ENCODE measurements at regions not wholly inside any gene's neighbourhood (a gene's known extent, or its start where the extent isn't known, plus 50 kb on each side); places are given as distances from the start of the nearest gene placed in this dataset.

DNA sequence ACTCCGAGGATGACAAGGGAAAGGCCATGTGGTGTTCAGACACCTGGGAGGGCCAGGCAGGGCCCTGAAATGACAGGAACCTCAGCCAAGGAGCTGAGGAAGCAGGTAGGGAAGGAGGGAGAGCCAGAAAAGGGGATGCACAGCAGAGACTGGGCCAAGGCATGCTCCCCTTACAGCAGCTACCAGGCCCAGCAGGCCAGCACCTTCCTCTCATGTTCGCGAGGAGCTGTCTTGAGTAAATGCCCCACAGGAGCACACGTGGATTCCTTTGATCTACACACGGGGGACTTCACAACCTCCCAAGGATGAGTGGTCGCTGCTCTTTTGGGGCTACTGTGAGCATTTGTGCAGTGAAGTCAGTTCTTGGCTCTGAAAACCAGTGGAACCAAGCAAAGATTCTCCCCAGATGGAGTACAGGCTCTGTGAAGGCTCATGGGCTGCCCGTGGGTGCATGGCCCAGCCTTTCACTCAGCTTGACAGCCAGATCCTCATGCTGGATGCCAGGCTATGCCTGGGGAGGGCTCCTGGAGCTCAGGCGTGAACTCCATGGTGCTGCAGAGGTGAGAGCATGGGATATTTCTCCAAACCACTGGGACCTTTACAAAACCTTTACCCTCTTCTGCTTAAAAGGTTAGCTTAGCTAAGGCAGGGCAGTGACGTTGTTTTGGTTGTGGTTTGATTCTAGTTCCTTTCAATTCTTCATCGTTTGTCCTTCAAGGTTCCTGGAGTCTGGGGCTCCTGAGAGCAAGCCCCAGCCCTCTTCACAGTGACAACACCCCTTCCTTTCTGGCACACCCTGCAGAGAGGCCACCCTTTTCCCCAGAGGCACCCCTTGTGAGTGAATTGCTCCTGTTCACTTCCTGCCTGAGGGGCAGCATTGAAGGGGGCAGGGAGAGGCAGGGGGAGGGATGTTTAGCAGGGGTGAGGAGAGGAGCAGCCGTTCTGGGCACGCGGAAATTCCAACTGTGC lies 74.2 kb upstream of the ZPBP start:
- DNase-seq: no peak

GRCh38 chr7:50164559-50165170 lies 71.6 kb upstream of the ZPBP start:
- no peak for DNase-seq

GRCh38 chr7:50160206-50160605 lies 67.2 kb upstream of the ZPBP start:
- DNase-seq: no peak

DNA sequence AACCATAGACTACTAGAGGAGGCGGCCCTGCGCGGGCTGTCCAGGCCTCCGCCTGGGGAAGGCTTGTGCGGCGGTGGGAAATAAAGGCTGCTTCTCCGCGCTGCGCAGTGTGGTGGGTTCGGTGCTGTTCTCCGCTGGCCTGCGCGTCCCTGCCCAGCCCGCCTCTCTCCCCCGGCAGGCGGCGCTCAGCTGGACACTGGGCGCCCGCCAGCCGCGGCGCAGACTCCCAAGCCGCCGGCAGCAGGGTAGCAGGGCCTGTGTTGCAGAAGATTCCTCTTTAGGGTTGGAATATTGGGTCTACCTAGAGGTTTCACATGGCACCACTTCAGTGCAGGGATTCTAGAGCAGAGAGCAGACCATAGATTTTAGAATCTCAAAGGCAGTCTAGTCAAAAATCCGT lies 66.1 kb upstream of the ZPBP start:
- DNase-seq: no peak

DNA sequence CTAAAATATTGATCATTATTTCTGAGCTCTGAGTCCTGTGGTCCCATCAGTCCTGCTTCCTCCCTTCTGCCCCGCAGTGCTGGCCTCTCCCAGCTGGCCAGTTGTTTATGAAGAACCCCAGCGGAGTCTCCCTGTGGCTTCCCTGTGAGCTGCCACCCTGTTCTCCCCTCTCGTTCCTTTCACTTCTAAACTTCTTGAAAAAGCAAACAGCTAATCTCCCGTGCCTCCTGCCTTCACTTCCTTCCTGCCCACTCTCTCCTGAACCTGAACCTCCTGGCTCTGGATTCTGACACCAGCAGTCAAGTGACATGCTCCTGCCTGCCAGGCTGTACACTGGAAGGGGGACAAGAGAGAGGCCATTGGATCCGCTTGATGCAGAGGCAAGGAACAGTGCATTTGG lies 63.7 kb upstream of the ZPBP start:
- DNase-seq: no peak

GRCh38 chr7:50156163-50156562 lies 63.1 kb upstream of the ZPBP start:
- DNase-seq: no peak

GRCh38 chr7:50155755-50156154 lies 62.7 kb upstream of the ZPBP start:
- no peak for DNase-seq

GRCh38 chr7:50153995-50154394 lies 60.9 kb upstream of the ZPBP start:
- DNase-seq: no peak

- DNase-seq: no peak
These were observed 60.1 kb upstream of the ZPBP start for GRCh38 chr7:50153148-50153547.

GRCh38 chr7:50152486-50152885 lies 59.4 kb upstream of the ZPBP start:
- DNase-seq: no peak

DNA sequence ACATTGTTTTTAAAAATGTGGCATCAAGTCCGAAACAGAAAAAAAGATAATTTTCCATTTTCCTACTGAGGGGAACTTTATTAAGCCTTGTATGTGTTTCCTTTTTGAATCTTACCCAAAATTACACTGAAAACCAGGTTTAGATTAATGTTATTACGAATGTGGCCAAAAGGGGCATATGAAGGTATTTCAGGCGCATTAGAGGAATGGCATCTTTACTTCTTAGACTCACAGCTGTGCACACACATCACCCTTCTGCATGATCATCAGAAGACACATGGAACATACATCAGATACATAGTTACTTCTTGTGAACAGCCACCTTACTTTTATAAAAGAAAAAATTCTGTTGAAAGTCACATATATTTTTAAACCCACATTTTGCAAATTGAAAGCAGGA lies 58.6 kb upstream of the ZPBP start:
- no peak for DNase-seq

DNA sequence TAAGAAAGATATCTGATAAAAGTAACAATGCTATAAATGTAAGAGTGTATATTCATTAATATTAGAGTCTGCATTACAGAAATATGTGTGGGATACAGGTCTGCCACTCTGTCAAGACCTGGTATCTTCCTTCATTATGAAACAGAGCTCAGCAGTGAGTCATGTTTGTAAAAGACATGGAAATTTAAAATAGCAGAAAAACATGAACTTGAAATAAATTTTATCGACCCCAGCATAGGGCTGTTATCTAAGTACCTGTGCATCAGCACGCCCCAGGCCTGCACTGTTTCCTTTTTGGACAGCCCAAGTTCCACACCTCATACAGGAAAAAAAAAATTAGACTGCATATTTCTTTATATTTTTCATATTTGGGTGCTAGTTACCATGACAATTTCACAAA lies 58.0 kb upstream of the ZPBP start:
- DNase-seq: peak in 1 of 51 donors; percentile 24

DNA sequence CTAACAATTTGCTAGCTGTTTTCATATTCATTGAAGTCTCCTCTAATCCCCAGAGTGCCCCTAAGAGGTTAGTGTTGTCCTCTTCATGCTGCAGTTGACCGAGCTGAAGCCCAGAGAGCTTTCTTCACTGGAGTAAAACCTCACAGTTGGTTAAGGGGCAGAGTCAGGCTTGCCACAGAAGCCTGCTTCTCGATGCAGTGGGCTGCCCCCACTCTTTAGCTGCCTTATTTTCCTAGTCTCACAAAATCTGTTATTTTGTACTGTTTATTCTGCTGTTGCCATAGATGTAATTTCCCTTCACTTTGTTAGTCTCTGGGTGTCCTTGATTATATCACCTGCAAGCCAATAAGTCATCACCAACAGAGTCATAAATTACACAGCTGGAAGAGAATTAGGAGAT lies 56.3 kb upstream of the ZPBP start:
- no peak for DNase-seq

GRCh38 chr7:50147951-50148808 lies 55.1 kb upstream of the ZPBP start:
- no peak for DNase-seq

- no peak for DNase-seq
These were observed 53.6 kb upstream of the ZPBP start for GRCh38 chr7:50146692-50147091.

DNA sequence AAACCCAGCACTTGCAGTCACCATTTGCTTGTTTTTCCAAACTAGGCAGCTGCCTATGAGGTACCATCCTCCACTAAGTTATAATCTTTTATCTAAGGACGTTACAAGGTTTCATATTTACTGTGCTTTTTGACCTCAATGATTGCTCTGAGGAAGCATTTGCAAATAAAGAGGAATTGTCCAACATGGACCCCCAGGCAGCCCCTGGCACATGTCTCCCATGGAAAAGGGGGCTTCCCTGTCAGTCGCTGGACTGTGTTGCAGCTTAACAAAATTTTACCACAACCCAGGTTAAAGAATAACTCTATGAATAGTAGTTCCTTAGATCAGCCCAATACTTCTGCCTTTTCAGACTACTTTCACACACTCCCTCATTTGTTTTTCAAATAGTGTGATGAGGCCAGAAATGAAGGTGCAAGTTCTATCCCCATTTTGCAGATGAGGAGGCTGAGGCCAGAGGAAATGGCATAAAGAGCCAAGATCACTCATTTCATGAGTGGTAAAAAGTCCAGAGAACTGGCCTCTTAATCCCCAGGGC lies 52.8 kb upstream of the ZPBP start:
- DNase-seq: no peak

DNA sequence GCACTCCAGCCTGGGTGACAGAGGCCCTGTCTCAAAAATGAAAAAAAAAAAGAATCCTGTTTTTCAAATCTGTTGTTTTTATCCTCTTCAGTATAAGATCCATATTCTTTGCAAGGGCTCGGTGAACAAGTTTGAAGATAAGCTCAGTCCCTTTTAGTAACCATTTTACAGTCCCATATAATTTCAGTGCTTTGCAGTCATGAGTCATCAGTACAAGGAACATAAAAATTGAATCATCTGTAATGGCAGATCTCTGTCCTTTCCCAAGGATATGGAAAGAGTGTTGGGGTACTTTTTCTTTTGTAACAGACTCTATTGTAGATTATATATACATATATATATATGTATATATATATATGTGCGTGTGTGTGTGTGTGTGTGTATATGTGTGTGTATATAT lies 52.2 kb upstream of the ZPBP start:
- DNase-seq: no peak

Measured in hypothalamus (tissue), 51 donors.